ENCODE measurements at regions not wholly inside any gene's neighbourhood (a gene's known extent, or its start where the extent isn't known, plus 50 kb on each side); places are given as distances from the start of the nearest gene placed in this dataset.
A peak's percentile ranks its signal among the peaks of the same experiment; 100 is the strongest.

GRCh38 chr17:34517406-34517805, 62.0 kb upstream of the TMEM132E start:
- no peak overlapping the region for H3K27ac ChIP-seq
- H3K4me3 ChIP-seq: no peak overlapping the region
- H3K27me3 ChIP-seq: no peaks in the 10 kb centered on the region
- H3K4me1 ChIP-seq: no peaks in the 10 kb centered on the region
- intact Hi-C loops (cut with DNase I; ENCODE audit: low total_unique reads): no loop called here
- WGBS, 2 donors: 94 to 100% methylated on average over 1 of the region's 1 CpG
- no peaks in the 10 kb centered on the region for H3K9me3 ChIP-seq
- DNase-seq: no peak
- TF ChIP-seq CTCF (IDR thresholded peaks at IDR 0.05) (no peak), POLR2A (IDR thresholded peaks at IDR 0.05) (no peak)
- H3K36me3 ChIP-seq (ENCODE audit: low read depth, missing control alignments): no peaks in the 10 kb centered on the region

GRCh38 chr17:34511931-34512330, 67.5 kb upstream of the TMEM132E start:
- H3K9me3 ChIP-seq: no peaks in the 10 kb centered on the region
- no peaks in the 10 kb centered on the region for H3K36me3 ChIP-seq (ENCODE audit: low read depth, missing control alignments)
- no peak overlapping the region for H3K4me3 ChIP-seq
- H3K27me3 ChIP-seq: no peaks in the 10 kb centered on the region
- 40 to 66% methylated on average over 3 of the region's 3 CpGs for WGBS, 2 donors
- no peak for TF ChIP-seq POLR2A (IDR thresholded peaks at IDR 0.05)
- TF ChIP-seq CTCF (IDR thresholded peaks at IDR 0.05): no peak
- intact Hi-C loops (cut with DNase I; ENCODE audit: low total_unique reads): no loop called here
- no peaks in the 10 kb centered on the region for H3K4me1 ChIP-seq
- H3K27ac ChIP-seq: no peak overlapping the region
- DNase-seq: no peak

GRCh38 chr17:34511265-34511664, 68.1 kb upstream of the TMEM132E start:
- no peaks in the 10 kb centered on the region for H3K9me3 ChIP-seq
- no peak overlapping the region for H3K27ac ChIP-seq
- H3K4me3 ChIP-seq: no peak overlapping the region
- no peaks in the 10 kb centered on the region for H3K4me1 ChIP-seq
- H3K27me3 ChIP-seq: no peaks in the 10 kb centered on the region
- peak; percentile 77 for DNase-seq
- no peaks in the 10 kb centered on the region for H3K36me3 ChIP-seq (ENCODE audit: low read depth, missing control alignments)
- intact Hi-C loops (cut with DNase I; ENCODE audit: low total_unique reads): no loop called here
- TF ChIP-seq CTCF (IDR thresholded peaks at IDR 0.05): no peak
- TF ChIP-seq POLR2A (IDR thresholded peaks at IDR 0.05): no peak
- WGBS, 2 donors: 30 to 55% methylated on average over 3 of the region's 3 CpGs

GRCh38 chr17:34504814-34505484, 74.4 kb upstream of the TMEM132E start:
- Histone ChIP-seq H3K36me3 (ENCODE audit: low read depth, missing control alignments) (no peaks in the 10 kb centered on the region), H3K27ac (no peak overlapping the region), H3K4me1 (no peaks in the 10 kb centered on the region), H3K4me3 (no peak overlapping the region), H3K27me3 (no peaks in the 10 kb centered on the region), H3K9me3 (no peaks in the 10 kb centered on the region)
- intact Hi-C loops (cut with DNase I; ENCODE audit: low total_unique reads): no loop called here
- no peak for DNase-seq
- 73 to 80% methylated on average over 3 of the region's 3 CpGs for WGBS, 2 donors
- no peak for TF ChIP-seq POLR2A (IDR thresholded peaks at IDR 0.05)
- no peak for TF ChIP-seq CTCF (IDR thresholded peaks at IDR 0.05)

- intact Hi-C loops (cut with DNase I; ENCODE audit: low total_unique reads): no loop called here
- peak; percentile 37 for DNase-seq
- Histone ChIP-seq H3K27ac (no peak overlapping the region), H3K4me1 (no peaks in the 10 kb centered on the region), H3K9me3 (no peaks in the 10 kb centered on the region), H3K4me3 (no peak overlapping the region), H3K36me3 (ENCODE audit: low read depth, missing control alignments) (no peaks in the 10 kb centered on the region), H3K27me3 (no peaks in the 10 kb centered on the region)
- TF ChIP-seq POLR2A (IDR thresholded peaks at IDR 0.05) (no peak), CTCF (IDR thresholded peaks at IDR 0.05) (no peak)
- WGBS, 2 donors: 55 to 67% methylated on average over 9 to 10 of the region's 10 CpGs
Measured at GRCh38 chr17:34503528-34504195, 75.7 kb upstream of the TMEM132E start.
